H1 (cell line): ENCODE measurements at regions not wholly inside any gene's neighbourhood (a gene's known extent, or its start where the extent isn't known, plus 50 kb on each side); places are given as distances from the start of the nearest gene placed in this dataset.

ENCODE experiments used
- ASH2L ChIP-seq: fragments of 200-600, 300-600 bp; sonication (generic); IDR thresholded peaks from one replicate; pipeline ENCODE4 v1.7.1; 2017; ENCODE audit warnings: low read length
- HDAC2 ChIP-seq, 2 experiments: fragments of 300-600 bp in 1 of 2; sonication (generic) in 1 of 2; IDR thresholded peaks; 2 replicates each; pipeline ENCODE4 v1.6.1; 2011 to 2012; ENCODE audit warnings: low read depth in 2 of 2, low read length in 2 of 2, mild to moderate bottlenecking in 2 of 2, moderate library complexity in 2 of 2, borderline replicate concordance in 1 of 2, inconsistent platforms in 1 of 2
- JUND ChIP-seq: IDR thresholded peaks from 2 replicates; pipeline ENCODE4 v1.6.1; 2011; ENCODE audit warnings: mild to moderate bottlenecking, improper control_type of control experiment, low read length

- 0 out of 2 replicates have a peak, but pooled peaks have one; percentile 23 for TF ChIP-seq JUND
- TF ChIP-seq ASH2L, result no peak
- peak in 1 of 2 experiments; percentile 48; a peak in 1 of 4 replicates for TF ChIP-seq HDAC2 (IDR thresholded peaks at IDR 0.05; ENCODE audit: borderline replicate concordance in 1 of 2, low read depth in 2 of 2, low read length in 2 of 2)
Observed at GRCh38 chr16:9159839-9160550, 68.6 kb downstream of the HAPSTR1 start (continued).
